ENCODE measurements at regions not wholly inside any gene's neighbourhood (a gene's known extent, or its start where the extent isn't known, plus 50 kb on each side); places are given as distances from the start of the nearest gene placed in this dataset.

- Histone ChIP-seq H3K27me3 (peaks cover 0 to 39% (median 12%) of the 10 kb centered on the region in 4 donors), H3K4me3 (no peak overlapping the region), H3K27ac (replicated peaks in 1 of 4) (no peak overlapping the region), H3K4me1 (no peaks in the 10 kb centered on the region), H3K36me3 (no peaks in the 10 kb centered on the region), H3K9me3 (peaks cover 0 to 16% (median 9%) of the 10 kb centered on the region in 4 donors)
- no peak for DNase-seq (ENCODE audit: extremely low spot score)
- TF ChIP-seq, protein P1, sequence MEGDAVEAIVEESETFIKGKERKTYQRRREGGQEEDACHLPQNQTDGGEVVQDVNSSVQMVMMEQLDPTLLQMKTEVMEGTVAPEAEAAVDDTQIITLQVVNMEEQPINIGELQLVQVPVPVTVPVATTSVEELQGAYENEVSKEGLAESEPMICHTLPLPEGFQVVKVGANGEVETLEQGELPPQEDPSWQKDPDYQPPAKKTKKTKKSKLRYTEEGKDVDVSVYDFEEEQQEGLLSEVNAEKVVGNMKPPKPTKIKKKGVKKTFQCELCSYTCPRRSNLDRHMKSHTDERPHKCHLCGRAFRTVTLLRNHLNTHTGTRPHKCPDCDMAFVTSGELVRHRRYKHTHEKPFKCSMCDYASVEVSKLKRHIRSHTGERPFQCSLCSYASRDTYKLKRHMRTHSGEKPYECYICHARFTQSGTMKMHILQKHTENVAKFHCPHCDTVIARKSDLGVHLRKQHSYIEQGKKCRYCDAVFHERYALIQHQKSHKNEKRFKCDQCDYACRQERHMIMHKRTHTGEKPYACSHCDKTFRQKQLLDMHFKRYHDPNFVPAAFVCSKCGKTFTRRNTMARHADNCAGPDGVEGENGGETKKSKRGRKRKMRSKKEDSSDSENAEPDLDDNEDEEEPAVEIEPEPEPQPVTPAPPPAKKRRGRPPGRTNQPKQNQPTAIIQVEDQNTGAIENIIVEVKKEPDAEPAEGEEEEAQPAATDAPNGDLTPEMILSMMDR (IDR thresholded peaks at IDR 0.05), result no peak
- TF ChIP-seq POLR2A (IDR thresholded peaks at IDR 0.05; ENCODE audit: low read depth) (no peak), EP300 (IDR thresholded peaks at IDR 0.05) (no peak), POLR2AphosphoS5 (IDR thresholded peaks at IDR 0.05) (no peak)
- intact Hi-C loops (cut with DNase I), result no loop called here
- 91% methylated on average over 19 of the region's 21 CpGs for WGBS
Measured at GRCh38 chr6:163634211-163635171, 220.0 kb downstream of the QKI start.

DNA sequence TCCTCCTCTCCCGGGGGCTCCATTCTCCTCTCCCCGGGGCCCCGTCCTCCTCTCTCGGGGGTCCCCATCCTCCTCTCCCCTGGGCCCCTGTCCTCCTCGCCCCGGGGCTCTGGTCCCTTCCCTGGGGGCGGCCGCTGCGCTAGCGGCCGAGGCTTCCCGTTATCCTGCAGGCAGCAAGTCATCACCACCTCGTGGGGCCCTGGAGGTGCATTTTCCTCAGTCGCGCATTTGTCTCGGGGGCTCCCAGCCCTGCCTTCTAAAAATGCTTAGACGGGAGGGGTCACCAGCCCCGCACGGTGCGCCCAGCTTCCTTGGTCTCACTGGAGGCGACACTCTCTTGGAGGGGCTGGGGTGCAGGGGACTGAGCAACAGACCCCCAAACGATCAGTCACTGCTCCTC is 216.5 kb downstream of the QKI start:
- H3K4me3 ChIP-seq, result no peak overlapping the region

DNA sequence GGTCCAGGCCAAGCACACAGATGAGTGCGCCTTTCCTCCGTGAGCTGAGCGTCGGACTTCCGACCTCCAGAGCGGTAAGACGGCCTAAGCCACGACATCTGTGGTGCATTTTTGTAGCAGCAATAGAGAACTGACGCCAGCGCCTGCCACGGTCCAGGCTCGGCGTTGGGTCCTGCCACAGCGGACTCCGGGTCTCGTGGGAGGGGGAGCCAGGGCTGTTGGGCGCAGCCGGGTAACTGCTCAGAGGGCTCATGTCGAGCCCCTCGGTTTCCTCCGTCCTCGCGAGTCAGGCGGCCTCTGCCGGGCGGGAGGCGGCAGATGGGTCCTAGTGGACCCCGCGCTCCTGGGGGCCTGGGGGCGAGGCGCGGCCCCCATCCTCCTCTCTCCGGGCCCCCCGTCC is 216.1 kb downstream of the QKI start:
- intact Hi-C loops (cut with DNase I), result no loop called here
- TF ChIP-seq, protein P1 (IDR thresholded peaks at IDR 0.05), result no peak
- TF ChIP-seq POLR2AphosphoS5 (IDR thresholded peaks at IDR 0.05) (no peak), EP300 (IDR thresholded peaks at IDR 0.05) (no peak), POLR2A (IDR thresholded peaks at IDR 0.05; ENCODE audit: low read depth) (no peak)
- Histone ChIP-seq H3K4me1 (no peaks in the 10 kb centered on the region), H3K27me3 (peaks cover 0 to 40% (median 12%) of the 10 kb centered on the region in 4 donors), H3K27ac (replicated peaks in 1 of 4) (no peak overlapping the region), H3K4me3 (no peak overlapping the region), H3K9me3 (peaks cover 0 to 22% (median 12%) of the 10 kb centered on the region in 4 donors), H3K36me3 (no peaks in the 10 kb centered on the region)
- 27% methylated on average over 20 of the region's 34 CpGs for whole genome bisulfite sequencing
- DNase-seq (ENCODE audit: extremely low spot score), result no peak

More for the DNA sequence above, 216.5 kb downstream of the QKI start:
- 40% methylated on average over 18 of the region's 22 CpGs for WGBS
- H3K36me3 ChIP-seq, result no peaks in the 10 kb centered on the region
- H3K27ac ChIP-seq (replicated peaks in 1 of 4), result no peak overlapping the region
- no peak for DNase-seq (ENCODE audit: extremely low spot score)
- peaks cover 0 to 40% (median 12%) of the 10 kb centered on the region in 4 donors for H3K27me3 ChIP-seq
- TF ChIP-seq POLR2AphosphoS5 (IDR thresholded peaks at IDR 0.05) (no peak), POLR2A (IDR thresholded peaks at IDR 0.05; ENCODE audit: low read depth) (no peak), EP300 (IDR thresholded peaks at IDR 0.05) (no peak)
- TF ChIP-seq, protein P1 (IDR thresholded peaks at IDR 0.05), result no peak
- no peaks in the 10 kb centered on the region for H3K4me1 ChIP-seq
- intact Hi-C loops (cut with DNase I), result no loop called here
- peaks cover 0 to 22% (median 12%) of the 10 kb centered on the region in 4 donors for H3K9me3 ChIP-seq

- no peak for TF ChIP-seq POLR2AphosphoS5 (IDR thresholded peaks at IDR 0.05)
- TF ChIP-seq, protein P1 (IDR thresholded peaks at IDR 0.05), result no peak
- Histone ChIP-seq H3K9me3 (peaks cover 0 to 22% (median 12%) of the 10 kb centered on the region in 4 donors), H3K4me3 (no peak overlapping the region), H3K27ac (replicated peaks in 1 of 4) (no peak overlapping the region), H3K4me1 (no peaks in the 10 kb centered on the region), H3K27me3 (peaks cover 0 to 40% (median 12%) of the 10 kb centered on the region in 4 donors), H3K36me3 (no peaks in the 10 kb centered on the region)
- WGBS, result 65% methylated on average over 14 of the region's 16 CpGs
- DNase-seq (ENCODE audit: extremely low spot score), result no peak
- intact Hi-C loops (cut with DNase I), result no loop called here
Measured at GRCh38 chr6:163630096-163630495, 215.6 kb downstream of the QKI start.

Small RNAs in the stretch of these regions (small RNA-seq; reads per million reads assigned to genes)
- 0 reads per million in 3 donors for gene RN7SL366P

Data from esophagus muscularis mucosa (tissue), 4 donors.